ENCODE measurements at regions not wholly inside any gene's neighbourhood (a gene's known extent, or its start where the extent isn't known, plus 50 kb on each side); places are given as distances from the start of the nearest gene placed in this dataset.

- ATAC-seq = no peak
- TF ChIP-seq ZNF8 (CRISPR knock-in tag; IDR thresholded peaks at IDR 0.05) (no peak), PPARA (CRISPR knock-in tag; IDR thresholded peaks at IDR 0.05; ENCODE audit: borderline replicate concordance) (no peak), ZFP30 (CRISPR knock-in tag; IDR thresholded peaks at IDR 0.05) (no peak), ZFP3 (CRISPR knock-in tag; IDR thresholded peaks at IDR 0.05) (no peak), RARB (CRISPR knock-in tag; IDR thresholded peaks at IDR 0.05) (no peak)
- TF ChIP-seq, protein P1, sequence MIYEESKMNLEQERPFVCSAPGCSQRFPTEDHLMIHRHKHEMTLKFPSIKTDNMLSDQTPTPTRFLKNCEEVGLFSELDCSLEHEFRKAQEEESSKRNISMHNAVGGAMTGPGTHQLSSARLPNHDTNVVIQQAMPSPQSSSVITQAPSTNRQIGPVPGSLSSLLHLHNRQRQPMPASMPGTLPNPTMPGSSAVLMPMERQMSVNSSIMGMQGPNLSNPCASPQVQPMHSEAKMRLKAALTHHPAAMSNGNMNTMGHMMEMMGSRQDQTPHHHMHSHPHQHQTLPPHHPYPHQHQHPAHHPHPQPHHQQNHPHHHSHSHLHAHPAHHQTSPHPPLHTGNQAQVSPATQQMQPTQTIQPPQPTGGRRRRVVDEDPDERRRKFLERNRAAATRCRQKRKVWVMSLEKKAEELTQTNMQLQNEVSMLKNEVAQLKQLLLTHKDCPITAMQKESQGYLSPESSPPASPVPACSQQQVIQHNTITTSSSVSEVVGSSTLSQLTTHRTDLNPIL (CRISPR knock-in tag; IDR thresholded peaks at IDR 0.05; ENCODE audit: low read depth) = no peak
- TF ChIP-seq, protein P2, sequence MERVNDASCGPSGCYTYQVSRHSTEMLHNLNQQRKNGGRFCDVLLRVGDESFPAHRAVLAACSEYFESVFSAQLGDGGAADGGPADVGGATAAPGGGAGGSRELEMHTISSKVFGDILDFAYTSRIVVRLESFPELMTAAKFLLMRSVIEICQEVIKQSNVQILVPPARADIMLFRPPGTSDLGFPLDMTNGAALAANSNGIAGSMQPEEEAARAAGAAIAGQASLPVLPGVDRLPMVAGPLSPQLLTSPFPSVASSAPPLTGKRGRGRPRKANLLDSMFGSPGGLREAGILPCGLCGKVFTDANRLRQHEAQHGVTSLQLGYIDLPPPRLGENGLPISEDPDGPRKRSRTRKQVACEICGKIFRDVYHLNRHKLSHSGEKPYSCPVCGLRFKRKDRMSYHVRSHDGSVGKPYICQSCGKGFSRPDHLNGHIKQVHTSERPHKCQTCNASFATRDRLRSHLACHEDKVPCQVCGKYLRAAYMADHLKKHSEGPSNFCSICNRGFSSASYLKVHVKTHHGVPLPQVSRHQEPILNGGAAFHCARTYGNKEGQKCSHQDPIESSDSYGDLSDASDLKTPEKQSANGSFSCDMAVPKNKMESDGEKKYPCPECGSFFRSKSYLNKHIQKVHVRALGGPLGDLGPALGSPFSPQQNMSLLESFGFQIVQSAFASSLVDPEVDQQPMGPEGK (CRISPR knock-in tag; IDR thresholded peaks at IDR 0.05; ENCODE audit: borderline replicate concordance) = no peak
- TF ChIP-seq, protein P3, sequence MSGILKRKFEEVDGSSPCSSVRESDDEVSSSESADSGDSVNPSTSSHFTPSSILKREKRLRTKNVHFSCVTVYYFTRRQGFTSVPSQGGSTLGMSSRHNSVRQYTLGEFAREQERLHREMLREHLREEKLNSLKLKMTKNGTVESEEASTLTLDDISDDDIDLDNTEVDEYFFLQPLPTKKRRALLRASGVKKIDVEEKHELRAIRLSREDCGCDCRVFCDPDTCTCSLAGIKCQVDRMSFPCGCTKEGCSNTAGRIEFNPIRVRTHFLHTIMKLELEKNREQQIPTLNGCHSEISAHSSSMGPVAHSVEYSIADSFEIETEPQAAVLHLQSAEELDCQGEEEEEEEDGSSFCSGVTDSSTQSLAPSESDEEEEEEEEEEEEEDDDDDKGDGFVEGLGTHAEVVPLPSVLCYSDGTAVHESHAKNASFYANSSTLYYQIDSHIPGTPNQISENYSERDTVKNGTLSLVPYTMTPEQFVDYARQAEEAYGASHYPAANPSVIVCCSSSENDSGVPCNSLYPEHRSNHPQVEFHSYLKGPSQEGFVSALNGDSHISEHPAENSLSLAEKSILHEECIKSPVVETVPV (CRISPR knock-in tag; IDR thresholded peaks at IDR 0.05) = no peak
Observed at GRCh38 chr3:180789774-180790173, 110.5 kb upstream of the CCDC39 start.

- TF ChIP-seq ISL1 (CRISPR knock-in tag; IDR thresholded peaks at IDR 0.05) = no peak
- TF ChIP-seq, protein P4, sequence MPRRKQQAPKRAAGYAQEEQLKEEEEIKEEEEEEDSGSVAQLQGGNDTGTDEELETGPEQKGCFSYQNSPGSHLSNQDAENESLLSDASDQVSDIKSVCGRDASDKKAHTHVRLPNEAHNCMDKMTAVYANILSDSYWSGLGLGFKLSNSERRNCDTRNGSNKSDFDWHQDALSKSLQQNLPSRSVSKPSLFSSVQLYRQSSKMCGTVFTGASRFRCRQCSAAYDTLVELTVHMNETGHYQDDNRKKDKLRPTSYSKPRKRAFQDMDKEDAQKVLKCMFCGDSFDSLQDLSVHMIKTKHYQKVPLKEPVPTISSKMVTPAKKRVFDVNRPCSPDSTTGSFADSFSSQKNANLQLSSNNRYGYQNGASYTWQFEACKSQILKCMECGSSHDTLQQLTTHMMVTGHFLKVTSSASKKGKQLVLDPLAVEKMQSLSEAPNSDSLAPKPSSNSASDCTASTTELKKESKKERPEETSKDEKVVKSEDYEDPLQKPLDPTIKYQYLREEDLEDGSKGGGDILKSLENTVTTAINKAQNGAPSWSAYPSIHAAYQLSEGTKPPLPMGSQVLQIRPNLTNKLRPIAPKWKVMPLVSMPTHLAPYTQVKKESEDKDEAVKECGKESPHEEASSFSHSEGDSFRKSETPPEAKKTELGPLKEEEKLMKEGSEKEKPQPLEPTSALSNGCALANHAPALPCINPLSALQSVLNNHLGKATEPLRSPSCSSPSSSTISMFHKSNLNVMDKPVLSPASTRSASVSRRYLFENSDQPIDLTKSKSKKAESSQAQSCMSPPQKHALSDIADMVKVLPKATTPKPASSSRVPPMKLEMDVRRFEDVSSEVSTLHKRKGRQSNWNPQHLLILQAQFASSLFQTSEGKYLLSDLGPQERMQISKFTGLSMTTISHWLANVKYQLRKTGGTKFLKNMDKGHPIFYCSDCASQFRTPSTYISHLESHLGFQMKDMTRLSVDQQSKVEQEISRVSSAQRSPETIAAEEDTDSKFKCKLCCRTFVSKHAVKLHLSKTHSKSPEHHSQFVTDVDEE (CRISPR knock-in tag; IDR thresholded peaks at IDR 0.05) = no peak
- TF ChIP-seq BACH2 (CRISPR knock-in tag; IDR thresholded peaks at IDR 0.05; ENCODE audit: borderline replicate concordance) = no peak
- TF ChIP-seq TOX (CRISPR knock-in tag; IDR thresholded peaks at IDR 0.05; ENCODE audit: borderline replicate concordance) = no peak
- TF ChIP-seq ESRRG (CRISPR knock-in tag; IDR thresholded peaks at IDR 0.05) = no peak
- TF ChIP-seq OSR1 (CRISPR knock-in tag; IDR thresholded peaks at IDR 0.05) = no peak
- no peak for TF ChIP-seq ARNTL (CRISPR knock-in tag; IDR thresholded peaks at IDR 0.05; ENCODE audit: borderline replicate concordance, low read depth)
- TF ChIP-seq ZFP3 (CRISPR knock-in tag; IDR thresholded peaks at IDR 0.05) = no peak
- TF ChIP-seq ZNF565 (CRISPR knock-in tag; conservative IDR thresholded peaks at IDR 0.05; ENCODE audit: low read depth) = no peak
- ATAC-seq = no peak
Observed at GRCh38 chr3:180798197-180798596, 114.3 kb upstream of the FXR1 start.

GRCh38 chr3:180802837-180803236 is 109.6 kb upstream of the FXR1 start:
- ATAC-seq = peak; percentile 76; the same call in 2 of the 3 replicates
- TF ChIP-seq ESRRG (CRISPR knock-in tag; IDR thresholded peaks at IDR 0.05) (no peak), POU6F1 (CRISPR knock-in tag; IDR thresholded peaks at IDR 0.05; ENCODE audit: borderline replicate concordance, low read depth) (no peak), OSR1 (CRISPR knock-in tag; IDR thresholded peaks at IDR 0.05) (no peak), ZNF565 (CRISPR knock-in tag; conservative IDR thresholded peaks at IDR 0.05; ENCODE audit: low read depth) (no peak), ISL1 (CRISPR knock-in tag; IDR thresholded peaks at IDR 0.05) (no peak), ZNF70 (CRISPR knock-in tag; IDR thresholded peaks at IDR 0.05) (no peak), ZFP3 (CRISPR knock-in tag; IDR thresholded peaks at IDR 0.05) (no peak), ZFP30 (CRISPR knock-in tag; IDR thresholded peaks at IDR 0.05) (no peak)
- TF ChIP-seq, protein P1 (CRISPR knock-in tag; IDR thresholded peaks at IDR 0.05; ENCODE audit: low read depth) = no peak

Measured in SK-N-SH treated with all-trans-retinoic acid at 6 μM for 48 hours (cell line).